ENCODE measurements at regions not wholly inside any gene's neighbourhood (a gene's known extent, or its start where the extent isn't known, plus 50 kb on each side); places are given as distances from the start of the nearest gene placed in this dataset.

GRCh38 chr15:27686971-27687370, 412.1 kb downstream of the OCA2 start:
- no peak overlapping the region for H3K4me2 ChIP-seq (ENCODE audit: low read depth, low read length)
- no peak overlapping the region for H3K9ac ChIP-seq (ENCODE audit: insufficient read depth, low read depth, low read length)
- WGBS (ENCODE audit: low lambda C conversion rate): 23% methylated on average over 7 of the region's 7 CpGs
- H3K36me3 ChIP-seq (replicated peaks in 1 of 2; ENCODE audit: control insufficient read depth in 1 of 2, insufficient read depth in 2 of 2, low read length in 2 of 2): no peaks in the 10 kb centered on the region
- no peaks in the 10 kb centered on the region for H3K79me2 ChIP-seq (ENCODE audit: insufficient read depth, low read length)
- H3K4me1 ChIP-seq (ENCODE audit: insufficient read depth, low read length): no peaks in the 10 kb centered on the region
- H3K27me3 ChIP-seq (ENCODE audit: control insufficient read depth in 1 of 2, insufficient read depth in 2 of 2, low read length in 2 of 2): no peaks in the 10 kb centered on the region; a peak in 2 of 5 replicates
- no peak for ATAC-seq
- CTCF ChIA-PET (ENCODE audit: low intra/inter-chr PET ratio, low total read pairs): no interaction called here
- intact Hi-C loops (cut with micrococcal nuclease; ENCODE audit: unreplicated experiment) (no loop called here), in situ Hi-C loops (cut with HindIII; ENCODE audit: extremely low pct_ligation_motif_present, low pct_unique_long_range_greater_than_20kb) (no loop called here)
- H3K27ac ChIP-seq (ENCODE audit: extremely low read length, insufficient read depth, low read length): no peak overlapping the region
- no peaks in the 10 kb centered on the region for H3K9me3 ChIP-seq (ENCODE audit: low read length)
- no peak overlapping the region for H2AFZ ChIP-seq (ENCODE audit: low read length)
- H4K20me1 ChIP-seq (ENCODE audit: insufficient read depth, low read length): no peaks in the 10 kb centered on the region
- POLR2A ChIA-PET: no interaction called here
- TF ChIP-seq ZNF3 (CRISPR knock-in tag; IDR thresholded peaks at IDR 0.05) (no peak), ZNF138 (CRISPR knock-in tag; IDR thresholded peaks at IDR 0.05; ENCODE audit: low read depth) (no peak), LCORL (IDR thresholded peaks at IDR 0.05) (no peak), LCORL (CRISPR knock-in tag; IDR thresholded peaks at IDR 0.05) (no peak), ZNF335 (CRISPR knock-in tag; IDR thresholded peaks at IDR 0.05) (no peak), CREB1 (IDR thresholded peaks at IDR 0.05) (no peak), CREB1 (CRISPR knock-in tag; IDR thresholded peaks at IDR 0.05) (no peak), ZNF414 (CRISPR knock-in tag; IDR thresholded peaks at IDR 0.05) (no peak), ZKSCAN8 (CRISPR knock-in tag; IDR thresholded peaks at IDR 0.05; ENCODE audit: borderline replicate concordance) (no peak), ELF3 (CRISPR knock-in tag; IDR thresholded peaks at IDR 0.05) (no peak), PRPF4 (IDR thresholded peaks at IDR 0.05; ENCODE audit: low read depth, low read length, poor library complexity, severe bottlenecking) (no peak), DRAP1 (CRISPR knock-in tag; IDR thresholded peaks at IDR 0.05) (no peak), ZNF616 (CRISPR knock-in tag; IDR thresholded peaks at IDR 0.05; ENCODE audit: low read depth) (no peak), MYC (CRISPR knock-in tag; IDR thresholded peaks at IDR 0.05; ENCODE audit: borderline replicate concordance) (no peak), SP4 (CRISPR knock-in tag; IDR thresholded peaks at IDR 0.05) (no peak), GABPB1 (CRISPR knock-in tag; IDR thresholded peaks at IDR 0.05) (no peak)
- TF ChIP-seq, protein P1, sequence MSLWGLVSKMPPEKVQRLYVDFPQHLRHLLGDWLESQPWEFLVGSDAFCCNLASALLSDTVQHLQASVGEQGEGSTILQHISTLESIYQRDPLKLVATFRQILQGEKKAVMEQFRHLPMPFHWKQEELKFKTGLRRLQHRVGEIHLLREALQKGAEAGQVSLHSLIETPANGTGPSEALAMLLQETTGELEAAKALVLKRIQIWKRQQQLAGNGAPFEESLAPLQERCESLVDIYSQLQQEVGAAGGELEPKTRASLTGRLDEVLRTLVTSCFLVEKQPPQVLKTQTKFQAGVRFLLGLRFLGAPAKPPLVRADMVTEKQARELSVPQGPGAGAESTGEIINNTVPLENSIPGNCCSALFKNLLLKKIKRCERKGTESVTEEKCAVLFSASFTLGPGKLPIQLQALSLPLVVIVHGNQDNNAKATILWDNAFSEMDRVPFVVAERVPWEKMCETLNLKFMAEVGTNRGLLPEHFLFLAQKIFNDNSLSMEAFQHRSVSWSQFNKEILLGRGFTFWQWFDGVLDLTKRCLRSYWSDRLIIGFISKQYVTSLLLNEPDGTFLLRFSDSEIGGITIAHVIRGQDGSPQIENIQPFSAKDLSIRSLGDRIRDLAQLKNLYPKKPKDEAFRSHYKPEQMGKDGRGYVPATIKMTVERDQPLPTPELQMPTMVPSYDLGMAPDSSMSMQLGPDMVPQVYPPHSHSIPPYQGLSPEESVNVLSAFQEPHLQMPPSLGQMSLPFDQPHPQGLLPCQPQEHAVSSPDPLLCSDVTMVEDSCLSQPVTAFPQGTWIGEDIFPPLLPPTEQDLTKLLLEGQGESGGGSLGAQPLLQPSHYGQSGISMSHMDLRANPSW (CRISPR knock-in tag; IDR thresholded peaks at IDR 0.05; ENCODE audit: borderline replicate concordance): no peak
- no TSS peak for BruUV-seq (replicated peaks)
- no peak for FAIRE-seq
- H3K4me3 ChIP-seq (replicated peaks in 1 of 3; ENCODE audit: insufficient read depth in 1 of 3, low read depth in 2 of 3, low read length in 3 of 3): no peak overlapping the region
- no peak for DNase-seq (ENCODE audit: low spot score)

All from HepG2 (cell line).